Dendritic cell treated with granulocyte-macrophage colony-stimulating factor and Interleukin-4, amounts not matched to agents 40 ng/mL and 50 ng/mL, for 4 days (primary cell): ENCODE measurements at regions not wholly inside any gene's neighbourhood (a gene's known extent, or its start where the extent isn't known, plus 50 kb on each side); places are given as distances from the start of the nearest gene placed in this dataset.

ENCODE experiments used
- H3K27ac Mint-ChIP-seq: one replicate; pipeline ENCODE4 v1.8.0; 2022; ENCODE audit warnings: mild to moderate bottlenecking, mixed read lengths
- H3K27me3 Mint-ChIP-seq: one replicate; pipeline ENCODE4 v1.8.0; 2022; ENCODE audit warnings: mild to moderate bottlenecking, mixed read lengths
- H3K36me3 Mint-ChIP-seq: one replicate; pipeline ENCODE4 v1.8.0; 2022; ENCODE audit warnings: low read depth, mixed read lengths
- H3K4me1 Mint-ChIP-seq: one replicate; pipeline ENCODE4 v1.8.0; 2022; ENCODE audit warnings: low read depth, mixed read lengths
- H3K4me3 Mint-ChIP-seq: one replicate; pipeline ENCODE4 v1.8.0; 2022; ENCODE audit warnings: mild to moderate bottlenecking, moderate library complexity, mixed read lengths
- H3K9me3 Mint-ChIP-seq: one replicate; pipeline ENCODE4 v1.8.0; 2022; ENCODE audit warnings: mixed read lengths
- intact Hi-C: fragments of 100-400 bp; cut with micrococcal nuclease; formaldehyde crosslinking; loops from one replicate; pipeline ENCODE4 v1.15.0; 2022

DNA sequence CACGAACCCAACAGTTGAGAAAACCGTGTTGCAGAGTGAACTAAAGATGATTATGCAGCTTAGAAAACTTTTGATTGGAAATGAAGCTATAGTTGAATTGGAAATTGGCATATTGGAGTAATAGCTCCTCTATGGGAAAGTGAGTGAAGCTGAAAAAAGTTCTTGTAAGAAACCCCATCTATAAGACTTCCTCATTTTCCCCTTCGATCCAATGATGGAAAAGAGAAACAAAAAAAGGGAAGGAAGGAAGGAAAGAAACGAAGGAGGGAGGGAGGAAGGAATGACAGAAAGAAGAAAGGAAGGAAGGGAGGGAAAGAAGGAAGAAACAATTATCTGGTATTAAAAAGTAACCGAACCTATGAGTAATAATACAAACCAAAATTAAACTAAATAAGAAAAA, 791.8 kb upstream of the NR2F2 start:
- Mint-ChIP-seq H3K27me3 (no peaks in the 10 kb centered on the region), H3K9me3 (no peaks in the 10 kb centered on the region), H3K4me1 (no peaks in the 10 kb centered on the region), H3K36me3 (no peaks in the 10 kb centered on the region), H3K27ac (no peak overlapping the region), H3K4me3 (no peak overlapping the region)
- intact Hi-C loops, result no loop called here

DNA sequence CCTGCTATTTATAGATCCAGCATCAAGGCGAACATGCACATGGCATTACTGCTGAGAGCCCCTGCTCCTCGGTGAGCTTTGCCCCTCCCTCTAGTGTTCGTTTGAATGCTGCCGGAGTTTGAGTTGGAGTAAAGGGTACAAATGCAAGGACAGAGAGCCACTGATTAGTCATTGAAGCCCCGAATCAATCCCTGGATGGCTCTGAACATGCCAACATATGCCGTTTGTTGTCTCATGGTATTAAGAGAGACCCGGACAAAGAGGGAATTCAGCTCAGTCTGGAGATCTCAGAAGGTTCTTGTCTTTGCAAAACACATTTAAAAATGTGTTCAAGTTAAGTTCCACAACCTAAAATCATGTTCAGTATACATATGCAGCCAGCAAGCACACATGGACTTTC, 789.2 kb upstream of the NR2F2 start:
- H3K4me1 Mint-ChIP-seq, result no peaks in the 10 kb centered on the region
- H3K9me3 Mint-ChIP-seq, result no peaks in the 10 kb centered on the region
- intact Hi-C loops, result no loop called here
- H3K27me3 Mint-ChIP-seq, result no peaks in the 10 kb centered on the region
- H3K27ac Mint-ChIP-seq, result no peak overlapping the region
- H3K36me3 Mint-ChIP-seq, result no peaks in the 10 kb centered on the region
- H3K4me3 Mint-ChIP-seq, result no peak overlapping the region

DNA sequence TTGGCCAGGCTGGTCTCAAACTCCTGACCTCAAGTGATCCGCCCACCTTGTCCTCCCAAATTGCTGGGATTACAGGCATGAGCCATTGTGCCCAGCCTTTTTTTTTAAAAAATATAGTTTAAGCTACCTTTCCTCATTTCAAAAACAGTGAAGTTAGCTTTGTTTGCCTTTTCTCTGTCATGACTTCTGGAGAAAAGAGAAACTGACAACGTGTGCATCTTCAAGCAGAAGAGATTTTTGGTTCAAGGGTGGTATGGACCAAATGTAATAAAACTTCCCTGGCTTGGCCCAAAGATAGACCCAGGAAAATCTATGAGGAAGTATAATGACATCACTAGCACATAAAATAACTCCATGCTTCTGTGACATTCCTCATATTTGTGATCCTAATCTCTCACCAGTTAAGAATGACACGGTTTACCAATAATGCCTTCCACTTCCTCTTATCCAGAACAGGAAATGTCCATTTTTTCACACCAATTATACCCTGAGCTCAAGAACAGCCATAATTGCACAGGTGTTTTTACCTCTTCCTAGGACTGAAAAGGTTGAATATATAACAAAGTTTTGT, 781.2 kb upstream of the NR2F2 start:
- no peaks in the 10 kb centered on the region for H3K27me3 Mint-ChIP-seq
- no peaks in the 10 kb centered on the region for H3K9me3 Mint-ChIP-seq
- H3K4me3 Mint-ChIP-seq, result no peak overlapping the region
- intact Hi-C loops, result no loop called here
- H3K4me1 Mint-ChIP-seq, result no peaks in the 10 kb centered on the region
- H3K27ac Mint-ChIP-seq, result no peak overlapping the region
- no peaks in the 10 kb centered on the region for H3K36me3 Mint-ChIP-seq

DNA sequence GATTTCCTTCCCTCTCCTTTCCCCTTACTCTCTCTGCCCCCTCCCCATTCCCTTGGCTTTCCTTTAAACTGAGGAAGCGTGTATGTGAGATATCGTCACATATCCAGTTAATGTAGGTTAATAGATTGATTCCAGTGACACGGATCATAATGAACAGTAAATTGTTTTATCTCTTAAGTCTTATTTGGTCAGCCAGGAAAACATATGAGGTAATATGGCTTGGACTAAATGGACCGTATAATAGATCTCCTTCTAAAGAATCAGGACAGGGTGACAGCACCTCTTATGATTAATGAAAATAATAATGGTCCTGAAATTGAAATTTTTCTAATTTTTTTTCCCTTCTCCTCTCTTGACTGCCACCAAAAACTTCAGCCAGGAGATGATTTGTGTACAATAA, 779.8 kb upstream of the NR2F2 start:
- intact Hi-C loops, result no loop called here
- Mint-ChIP-seq H3K9me3 (no peaks in the 10 kb centered on the region), H3K36me3 (no peaks in the 10 kb centered on the region)

DNA sequence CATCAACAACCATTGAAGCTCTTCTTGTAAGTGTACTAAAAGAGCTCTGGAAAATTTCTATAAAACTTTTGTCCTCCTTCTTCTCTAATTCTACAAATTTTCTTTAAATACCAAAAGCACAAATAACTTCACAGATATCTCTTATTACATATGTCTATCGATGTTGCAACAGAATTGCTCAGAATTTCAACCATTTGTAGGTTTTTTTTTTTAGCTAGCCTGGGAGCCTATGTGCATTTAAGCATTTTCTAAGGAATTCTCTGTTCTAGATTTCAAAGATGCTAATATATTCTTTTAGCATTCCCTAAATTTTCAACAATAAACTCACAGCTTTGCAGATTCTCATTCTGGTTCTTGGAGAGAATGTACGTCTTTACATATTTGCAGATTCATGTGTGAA, 774.3 kb upstream of the NR2F2 start:
- H3K4me3 Mint-ChIP-seq, result no peak overlapping the region
- no peaks in the 10 kb centered on the region for H3K27me3 Mint-ChIP-seq

More for the DNA sequence above, 779.8 kb upstream of the NR2F2 start:
- Mint-ChIP-seq H3K27me3 (no peaks in the 10 kb centered on the region), H3K4me1 (no peaks in the 10 kb centered on the region), H3K4me3 (no peak overlapping the region), H3K27ac (no peak overlapping the region)

DNA sequence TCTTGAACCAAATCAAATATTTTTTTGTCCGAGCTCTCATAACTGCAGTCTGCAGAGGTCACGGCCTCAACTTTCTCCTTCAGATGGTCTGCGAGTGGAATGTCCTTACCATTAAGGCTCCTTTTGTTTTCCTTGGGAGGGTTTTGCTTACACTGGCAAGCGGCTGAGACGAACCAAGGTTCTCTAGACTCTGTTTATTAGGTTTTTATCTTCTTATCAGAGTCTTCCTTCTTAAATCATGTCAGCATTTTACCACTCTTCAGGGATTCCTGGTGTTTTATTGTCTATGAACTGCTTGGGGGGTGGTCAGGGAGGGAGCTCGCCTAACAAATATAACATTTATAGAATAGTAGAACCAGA, 773.7 kb upstream of the NR2F2 start:
- H3K36me3 Mint-ChIP-seq, result no peaks in the 10 kb centered on the region
- intact Hi-C loops, result no loop called here
- no peak overlapping the region for H3K4me3 Mint-ChIP-seq
- H3K4me1 Mint-ChIP-seq, result no peaks in the 10 kb centered on the region
- no peaks in the 10 kb centered on the region for H3K27me3 Mint-ChIP-seq
- no peak overlapping the region for H3K27ac Mint-ChIP-seq
- H3K9me3 Mint-ChIP-seq, result no peaks in the 10 kb centered on the region

More for the DNA sequence above, 774.3 kb upstream of the NR2F2 start:
- H3K27ac Mint-ChIP-seq, result no peak overlapping the region
- intact Hi-C loops, result no loop called here
- H3K9me3 Mint-ChIP-seq, result no peaks in the 10 kb centered on the region
- no peaks in the 10 kb centered on the region for H3K4me1 Mint-ChIP-seq
- no peaks in the 10 kb centered on the region for H3K36me3 Mint-ChIP-seq

DNA sequence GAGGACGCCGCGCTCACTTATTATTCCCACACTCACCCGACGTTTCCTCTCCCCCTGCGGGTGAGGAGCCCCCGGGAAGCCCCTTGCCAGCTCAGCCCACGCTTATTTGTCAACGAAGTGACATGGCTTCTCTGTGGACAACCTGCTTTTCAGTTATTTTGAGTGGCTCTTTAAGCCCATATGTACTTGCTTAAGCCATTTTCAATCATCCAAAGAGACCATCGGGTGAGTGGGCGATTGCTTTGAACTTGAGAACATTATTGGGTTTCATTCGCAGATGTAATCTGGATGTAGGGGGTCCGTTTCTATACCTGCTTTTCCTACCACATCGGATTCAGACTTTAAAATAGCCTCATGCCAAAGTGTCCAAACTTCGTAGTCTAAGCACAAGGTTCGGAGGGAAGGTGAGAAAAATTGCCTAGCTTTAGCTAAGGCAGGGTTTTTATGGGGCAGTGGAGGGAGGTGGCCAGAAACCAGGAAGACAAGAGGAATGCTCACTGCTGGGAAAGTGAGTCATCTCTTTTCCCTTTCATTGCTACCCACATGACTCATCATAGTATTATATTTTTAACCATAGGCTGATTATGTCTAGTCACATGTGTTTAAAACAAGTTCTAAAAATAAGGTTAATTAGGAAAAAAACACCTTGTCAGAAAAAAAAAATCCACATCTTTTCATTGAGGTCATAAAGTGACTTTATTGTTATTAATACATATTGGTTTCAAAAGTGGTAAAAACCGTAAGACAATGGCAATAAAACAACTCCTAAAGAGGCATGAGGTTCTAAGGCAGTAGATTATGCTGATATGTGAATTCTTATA, 773.1 kb upstream of the NR2F2 start:
- H3K27me3 Mint-ChIP-seq, result no peaks in the 10 kb centered on the region
- intact Hi-C loops, result no loop called here
- H3K4me3 Mint-ChIP-seq, result no peak overlapping the region
- no peaks in the 10 kb centered on the region for H3K9me3 Mint-ChIP-seq
- no peaks in the 10 kb centered on the region for H3K4me1 Mint-ChIP-seq
- H3K27ac Mint-ChIP-seq, result no peak overlapping the region
- H3K36me3 Mint-ChIP-seq, result no peaks in the 10 kb centered on the region

DNA sequence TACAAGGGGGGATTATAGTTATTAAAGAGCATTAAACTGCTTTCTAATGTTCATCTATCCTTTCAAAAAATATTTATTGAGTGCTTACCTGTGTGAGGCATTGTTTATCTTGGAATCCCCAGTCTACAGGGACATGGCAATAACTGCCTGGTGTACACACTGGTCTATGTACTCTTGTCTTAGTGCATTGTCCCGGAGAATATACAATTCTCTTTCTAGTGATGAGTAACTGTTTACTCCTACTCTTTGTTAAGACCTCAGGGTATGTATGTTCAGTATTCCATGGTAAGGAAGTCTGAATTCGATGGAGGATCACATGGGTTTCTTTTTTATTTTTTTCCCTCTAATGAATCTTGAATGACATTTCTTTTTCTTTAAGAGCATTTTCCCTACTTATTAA, 772.4 kb upstream of the NR2F2 start:
- no peaks in the 10 kb centered on the region for H3K4me1 Mint-ChIP-seq
- intact Hi-C loops, result no loop called here
- H3K4me3 Mint-ChIP-seq, result no peak overlapping the region
- H3K9me3 Mint-ChIP-seq, result no peaks in the 10 kb centered on the region
- H3K27me3 Mint-ChIP-seq, result no peaks in the 10 kb centered on the region
- no peak overlapping the region for H3K27ac Mint-ChIP-seq
- no peaks in the 10 kb centered on the region for H3K36me3 Mint-ChIP-seq

DNA sequence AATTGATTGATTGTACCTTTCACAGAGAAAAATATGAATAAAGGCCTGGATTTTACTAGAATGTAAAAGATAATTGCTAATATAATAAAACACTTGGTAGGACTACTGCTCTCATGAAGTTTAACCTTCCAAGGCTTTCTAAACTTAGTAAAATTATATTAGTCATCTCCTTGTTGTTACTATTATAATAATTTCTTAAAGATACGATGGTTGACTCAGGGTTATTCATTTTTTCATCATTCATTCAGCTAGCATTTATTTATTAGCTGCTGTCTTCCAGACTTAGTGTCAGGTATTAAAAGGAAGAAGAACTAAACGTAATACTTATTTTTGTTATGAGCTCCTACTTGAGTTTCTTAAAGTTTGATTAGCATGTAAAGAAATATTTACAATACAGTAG, 771.6 kb upstream of the NR2F2 start:
- Mint-ChIP-seq H3K27ac (no peak overlapping the region), H3K36me3 (no peaks in the 10 kb centered on the region), H3K4me1 (no peaks in the 10 kb centered on the region), H3K4me3 (no peak overlapping the region), H3K9me3 (no peaks in the 10 kb centered on the region), H3K27me3 (no peaks in the 10 kb centered on the region)
- intact Hi-C loops, result no loop called here

DNA sequence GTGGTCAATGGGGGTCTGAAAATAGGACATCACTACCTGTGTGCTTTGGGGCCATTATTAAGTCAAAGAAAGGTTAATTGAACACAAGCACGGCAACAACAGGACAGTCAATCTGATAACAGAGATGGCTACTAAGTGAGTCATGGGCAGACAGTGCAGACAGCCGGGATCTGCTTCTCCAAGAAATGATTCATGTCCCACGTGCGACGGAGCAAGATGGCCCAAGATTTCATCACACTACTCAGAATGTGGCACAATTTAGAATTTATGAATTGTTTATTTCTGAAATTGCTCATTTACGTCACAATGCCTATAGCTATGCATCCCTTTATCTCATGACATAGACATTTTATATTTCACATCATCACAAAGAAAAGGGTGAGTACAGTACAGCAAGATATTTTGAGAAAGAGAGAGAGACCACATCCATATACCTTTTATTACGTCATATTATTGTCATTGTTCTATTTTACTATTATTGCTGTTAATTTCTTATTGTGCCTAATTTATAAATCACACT, 770.6 kb upstream of the NR2F2 start:
- Mint-ChIP-seq H3K4me3 (no peak overlapping the region), H3K36me3 (no peaks in the 10 kb centered on the region), H3K27me3 (no peaks in the 10 kb centered on the region), H3K27ac (no peak overlapping the region), H3K4me1 (no peaks in the 10 kb centered on the region), H3K9me3 (no peaks in the 10 kb centered on the region)
- intact Hi-C loops, result no loop called here

DNA sequence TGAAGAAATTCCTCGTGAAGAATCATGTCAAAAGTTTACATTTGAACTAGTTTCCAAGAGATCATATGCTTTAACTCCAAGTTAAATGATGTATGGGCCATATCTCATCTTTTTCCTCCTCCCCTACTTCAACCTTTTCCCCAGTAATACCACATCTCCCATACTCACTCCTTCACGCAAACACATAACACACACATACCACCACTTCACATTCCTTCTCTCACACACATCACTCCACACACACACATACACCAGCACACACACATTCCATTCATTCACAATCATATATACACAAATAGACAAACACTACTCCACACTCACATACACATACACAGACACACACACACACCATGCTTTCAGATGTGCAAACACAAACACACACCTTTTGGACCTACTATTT, 769.0 kb upstream of the NR2F2 start:
- Mint-ChIP-seq H3K4me3 (no peak overlapping the region), H3K9me3 (no peaks in the 10 kb centered on the region), H3K27ac (no peak overlapping the region), H3K27me3 (no peaks in the 10 kb centered on the region), H3K4me1 (no peaks in the 10 kb centered on the region), H3K36me3 (no peaks in the 10 kb centered on the region)
- intact Hi-C loops, result no loop called here

DNA sequence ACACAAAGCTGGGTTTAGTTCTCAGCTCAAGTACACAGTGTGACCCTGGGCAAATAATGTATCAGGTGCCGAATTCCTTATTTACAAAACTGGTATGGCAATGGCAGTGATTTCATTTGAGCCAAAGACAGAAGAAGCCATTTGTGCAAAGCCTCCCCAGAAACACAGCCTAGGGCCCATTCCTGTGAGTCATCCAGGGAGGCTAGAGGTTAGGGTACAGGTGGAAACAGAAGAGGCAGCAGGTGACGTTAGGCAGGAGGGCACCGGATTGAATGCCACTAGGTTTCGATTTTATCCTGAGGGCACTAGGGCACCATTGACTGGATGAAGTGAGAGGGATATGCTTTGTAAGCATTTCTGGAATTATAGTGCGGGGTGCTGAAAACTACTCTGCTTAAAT, 766.9 kb upstream of the NR2F2 start:
- H3K27ac Mint-ChIP-seq, result no peak overlapping the region
- no peaks in the 10 kb centered on the region for H3K27me3 Mint-ChIP-seq
- no peaks in the 10 kb centered on the region for H3K9me3 Mint-ChIP-seq
- no peaks in the 10 kb centered on the region for H3K4me1 Mint-ChIP-seq
- no peak overlapping the region for H3K4me3 Mint-ChIP-seq
- intact Hi-C loops, result no loop called here
- no peaks in the 10 kb centered on the region for H3K36me3 Mint-ChIP-seq

DNA sequence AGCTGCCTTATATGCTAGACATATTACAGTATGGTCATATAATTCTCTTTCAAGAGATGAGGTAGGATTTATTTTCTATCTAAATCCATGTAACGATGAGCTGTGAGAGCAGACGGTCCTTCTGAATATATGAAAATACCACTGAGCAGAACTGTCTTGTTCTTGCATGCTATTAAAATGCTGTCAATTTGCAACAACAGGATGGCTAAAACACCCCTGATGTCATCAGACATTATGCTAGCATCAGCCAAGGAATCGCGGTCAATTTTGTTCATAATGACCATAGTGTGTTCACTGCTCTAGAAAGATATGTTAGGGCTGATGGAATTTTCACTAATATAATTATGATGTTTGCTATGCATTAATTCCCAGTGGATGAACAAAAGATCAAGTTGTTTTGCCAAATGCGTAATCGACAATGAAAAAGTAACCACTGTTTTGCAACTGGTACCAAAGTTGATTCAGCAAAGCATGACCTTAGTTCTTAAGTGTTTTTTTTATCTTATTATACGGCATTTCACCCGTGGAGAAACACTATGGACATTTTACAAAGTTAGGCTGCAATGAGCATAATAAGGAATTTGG, 765.4 kb upstream of the NR2F2 start:
- no peaks in the 10 kb centered on the region for H3K27me3 Mint-ChIP-seq
- intact Hi-C loops, result no loop called here
- H3K4me1 Mint-ChIP-seq, result no peaks in the 10 kb centered on the region
- no peak overlapping the region for H3K27ac Mint-ChIP-seq
- no peaks in the 10 kb centered on the region for H3K9me3 Mint-ChIP-seq
- H3K36me3 Mint-ChIP-seq, result no peaks in the 10 kb centered on the region
- no peak overlapping the region for H3K4me3 Mint-ChIP-seq

DNA sequence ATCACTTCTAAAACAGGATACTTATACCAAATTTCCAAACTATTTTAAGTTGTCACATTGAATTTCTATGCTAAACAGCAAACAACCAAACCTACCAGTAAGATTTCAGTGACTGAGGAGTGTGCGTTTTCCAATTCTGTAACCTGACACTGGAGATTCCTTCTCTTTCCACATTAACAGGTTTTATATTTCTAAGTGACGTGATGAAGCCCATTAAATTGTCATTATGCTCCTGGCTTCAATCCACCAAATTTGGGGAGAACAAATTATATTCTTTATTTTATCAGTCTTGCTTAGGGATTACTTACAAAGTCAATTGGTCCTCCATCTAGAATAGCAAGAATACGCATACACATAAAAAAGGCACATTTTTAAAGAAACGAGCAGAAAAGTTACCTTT, 764.8 kb upstream of the NR2F2 start:
- no peaks in the 10 kb centered on the region for H3K4me1 Mint-ChIP-seq
- H3K36me3 Mint-ChIP-seq, result no peaks in the 10 kb centered on the region
- intact Hi-C loops, result no loop called here
- no peak overlapping the region for H3K27ac Mint-ChIP-seq
- no peak overlapping the region for H3K4me3 Mint-ChIP-seq
- no peaks in the 10 kb centered on the region for H3K27me3 Mint-ChIP-seq
- H3K9me3 Mint-ChIP-seq, result no peaks in the 10 kb centered on the region
